Rectal smooth muscle tissue (tissue), 1 donor: ENCODE measurements at regions not wholly inside any gene's neighbourhood (a gene's known extent, or its start where the extent isn't known, plus 50 kb on each side); places are given as distances from the start of the nearest gene placed in this dataset.
"Not testable (repeated sequence)": the region's sequence is repeated elsewhere in the genome, so short reads cannot be mapped to it uniquely, and the experiment has no call there.

Source experiments
- H3K27ac ChIP-seq: one replicate; pipeline ENCODE4 v1.7.0; 2013; ENCODE audit warnings: low read depth, low read length, inconsistent platforms
- H3K27me3 ChIP-seq: one replicate; pipeline ENCODE4 v1.7.0; 2013; ENCODE audit warnings: low read length; ENCODE audit not compliant: control insufficient read depth, insufficient read depth
- H3K36me3 ChIP-seq: one replicate; pipeline ENCODE4 v1.7.0; 2013; ENCODE audit warnings: low read length; ENCODE audit not compliant: control insufficient read depth, insufficient read depth
- H3K4me1 ChIP-seq: one replicate; pipeline ENCODE4 v1.7.0; 2013; ENCODE audit warnings: low read length; ENCODE audit not compliant: control insufficient read depth, insufficient read depth
- H3K4me3 ChIP-seq: one replicate; pipeline ENCODE4 v1.7.0; 2013; ENCODE audit warnings: low read length
- H3K9ac ChIP-seq: one replicate; pipeline ENCODE4 v1.7.0; 2013; ENCODE audit warnings: low read length

DNA sequence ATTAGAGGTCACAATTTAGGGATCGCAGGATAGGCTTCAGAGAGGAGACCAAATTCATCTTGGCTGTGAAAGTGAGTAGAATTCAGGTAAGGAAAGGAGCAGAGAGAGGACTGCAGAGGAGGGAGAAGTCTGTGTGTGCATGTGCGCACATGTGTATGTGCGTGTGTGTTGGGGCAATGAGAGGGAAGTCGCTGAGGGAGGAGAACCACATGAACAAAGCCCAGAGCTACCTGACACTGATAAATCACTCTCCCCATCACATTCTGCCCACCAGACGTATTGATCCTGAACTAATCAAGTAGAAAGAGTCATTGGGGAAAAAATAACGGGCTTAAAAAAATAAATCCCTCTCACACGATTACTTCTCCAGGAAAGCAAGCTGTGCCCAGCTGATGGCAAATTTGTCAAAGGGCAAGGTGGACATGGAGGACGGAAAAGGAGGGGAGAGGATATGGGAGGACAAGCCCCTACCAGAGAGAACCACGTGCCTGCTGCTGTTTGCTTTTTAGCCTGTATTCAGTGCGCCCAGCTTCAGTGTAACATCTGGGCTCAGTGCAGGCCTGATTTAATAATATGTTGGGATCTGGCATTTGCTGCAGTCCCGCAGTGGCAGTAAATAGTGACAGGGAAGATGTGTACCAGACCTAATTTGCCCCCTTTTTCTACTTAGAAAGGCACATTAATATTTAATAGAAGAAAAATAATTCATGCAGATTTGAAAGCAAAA lies 307.5 kb downstream of the C1D start:
- Histone ChIP-seq H3K27ac (no peak overlapping the region), H3K9ac (no peak overlapping the region), H3K36me3 (no peaks in the 10 kb centered on the region), H3K4me3 (no peak overlapping the region), H3K27me3 (no peaks in the 10 kb centered on the region), H3K4me1 (peaks cover 12% of the 10 kb centered on the region)

DNA sequence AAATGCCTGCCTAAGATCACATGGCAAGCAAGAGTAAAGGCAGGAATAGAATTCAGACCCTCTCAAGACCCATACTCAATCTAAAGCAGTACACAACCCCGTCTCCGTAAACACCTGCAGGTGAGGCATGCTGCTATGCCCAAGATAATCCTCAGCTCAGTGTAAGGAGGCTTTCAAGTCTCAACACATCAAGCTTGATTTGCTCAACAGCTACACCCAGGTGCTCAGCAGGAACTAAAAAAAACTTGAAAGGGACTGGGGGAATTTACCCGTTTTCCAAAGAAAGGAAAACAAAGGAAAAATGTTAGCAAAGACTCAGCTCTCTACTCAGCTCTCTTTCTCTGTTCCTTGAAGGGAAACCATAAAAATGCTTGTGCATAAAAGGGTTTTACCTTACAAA lies 301.8 kb downstream of the C1D start:
- no peak overlapping the region for H3K9ac ChIP-seq
- H3K4me1 ChIP-seq: no peaks in the 10 kb centered on the region
- no peak overlapping the region for H3K27ac ChIP-seq
- no peak overlapping the region for H3K4me3 ChIP-seq
- no peaks in the 10 kb centered on the region for H3K36me3 ChIP-seq
- H3K27me3 ChIP-seq: no peaks in the 10 kb centered on the region

DNA sequence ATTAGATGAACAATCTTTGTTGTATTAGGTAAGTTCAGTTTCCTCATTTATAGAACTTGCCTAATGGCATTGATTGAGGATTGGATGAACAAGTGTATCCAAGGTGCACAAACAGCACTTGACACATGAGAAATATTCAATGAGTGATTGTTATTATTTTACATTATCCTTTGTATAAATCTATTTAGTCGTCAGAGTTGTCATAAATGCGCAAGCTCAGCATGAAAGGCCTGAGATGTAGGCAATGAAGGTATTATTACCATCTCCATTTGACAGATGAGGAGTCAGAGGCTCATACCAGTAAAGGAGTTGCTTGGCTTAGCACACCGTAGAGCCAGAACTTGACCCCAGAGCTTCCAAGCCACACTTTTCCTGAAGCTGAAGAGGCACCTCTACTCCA lies 291.4 kb downstream of the C1D start:
- Histone ChIP-seq H3K36me3 (no peaks in the 10 kb centered on the region), H3K4me3 (no peak overlapping the region), H3K27ac (no peak overlapping the region), H3K27me3 (no peaks in the 10 kb centered on the region), H3K4me1 (no peaks in the 10 kb centered on the region), H3K9ac (no peak overlapping the region)

DNA sequence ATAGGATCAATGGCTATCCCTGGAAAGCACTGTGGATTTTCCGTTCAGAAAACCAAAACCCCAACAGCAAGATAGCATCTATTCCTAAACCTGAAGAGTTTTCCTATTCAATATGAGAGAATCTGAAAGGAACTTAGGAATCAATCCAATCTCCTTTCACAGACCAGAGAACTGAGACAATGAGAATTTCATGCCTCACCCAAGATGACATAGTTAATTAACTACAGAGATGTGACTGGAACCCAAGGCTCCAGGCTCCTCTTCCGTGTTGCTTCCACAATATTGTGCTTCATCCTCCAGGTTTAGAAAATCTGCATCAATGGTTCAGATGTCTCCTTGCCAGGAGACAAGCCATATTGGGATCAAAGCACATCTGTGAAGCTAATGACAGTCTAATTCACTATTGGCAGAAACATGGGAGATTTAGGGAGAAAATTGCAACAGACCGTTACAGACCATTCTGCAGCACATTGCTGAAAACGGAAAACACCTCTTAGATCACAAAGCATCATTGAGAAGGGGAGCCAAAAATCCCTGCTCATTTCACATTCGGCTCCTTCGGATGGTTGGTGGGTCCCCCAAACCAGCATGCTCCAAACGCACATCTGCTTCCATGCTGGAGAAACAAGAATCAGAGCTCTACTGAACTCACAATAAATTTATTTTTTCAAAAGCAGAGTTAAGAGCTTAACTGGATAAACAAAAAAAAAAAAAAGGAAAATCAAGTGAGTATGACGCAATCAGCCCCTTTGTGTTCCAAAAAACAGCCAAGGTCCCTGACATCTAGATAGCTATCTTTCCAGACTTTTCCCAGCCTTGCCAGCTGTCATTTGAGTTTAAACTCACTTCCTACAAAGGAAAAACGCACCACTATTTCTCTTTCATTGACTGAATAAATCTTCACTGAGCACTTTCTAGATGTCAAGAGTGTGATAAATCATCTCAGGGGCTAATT lies 290.3 kb downstream of the C1D start:
- Histone ChIP-seq H3K27me3 (no peaks in the 10 kb centered on the region), H3K4me1 (no peaks in the 10 kb centered on the region), H3K27ac (no peak overlapping the region), H3K9ac (no peak overlapping the region), H3K4me3 (no peak overlapping the region), H3K36me3 (no peaks in the 10 kb centered on the region)

DNA sequence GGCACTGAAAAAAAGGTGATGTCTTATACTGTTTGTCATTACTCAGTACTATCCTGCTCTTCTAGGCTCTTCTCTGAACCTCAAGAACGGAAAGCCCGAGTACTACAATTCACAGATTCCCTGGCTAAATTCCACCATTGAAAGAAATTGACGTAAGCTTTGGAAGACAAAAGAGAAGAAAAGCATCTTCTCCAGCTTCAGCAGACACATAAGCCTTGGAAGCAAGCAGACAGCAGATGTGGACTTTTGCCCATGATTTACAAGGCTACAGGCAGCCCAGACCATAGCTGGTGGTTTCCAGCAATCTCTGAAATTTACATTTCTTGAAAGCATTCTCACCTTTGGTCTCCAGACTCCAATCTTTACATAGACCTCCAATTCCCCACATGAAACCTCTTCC lies 289.0 kb downstream of the C1D start:
- H3K27me3 ChIP-seq: no peaks in the 10 kb centered on the region
- H3K4me3 ChIP-seq: no peak overlapping the region
- H3K9ac ChIP-seq: no peak overlapping the region
- H3K36me3 ChIP-seq: no peaks in the 10 kb centered on the region
- no peak overlapping the region for H3K27ac ChIP-seq
- H3K4me1 ChIP-seq: no peaks in the 10 kb centered on the region

DNA sequence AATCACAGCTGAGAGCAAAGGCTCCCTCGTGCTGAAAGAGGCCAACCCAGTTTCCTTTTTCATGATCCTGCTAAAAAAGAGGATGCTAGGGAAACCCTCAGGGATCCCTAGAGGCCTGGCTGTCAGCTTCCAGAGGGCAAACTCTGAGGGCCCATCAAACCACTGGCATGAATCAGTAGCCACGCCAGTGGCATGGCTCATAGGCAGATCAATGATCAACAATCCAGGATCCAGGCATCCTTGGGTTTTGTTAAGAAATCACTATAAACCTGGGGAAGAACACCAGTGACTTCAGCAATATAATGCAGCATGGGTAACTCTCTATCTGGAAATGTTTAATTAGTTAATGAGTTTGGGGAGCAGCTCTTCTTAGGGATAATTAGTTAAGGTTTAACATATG lies 286.5 kb downstream of the C1D start:
- Histone ChIP-seq H3K27me3 (no peaks in the 10 kb centered on the region), H3K4me3 (no peak overlapping the region), H3K36me3 (no peaks in the 10 kb centered on the region)

DNA sequence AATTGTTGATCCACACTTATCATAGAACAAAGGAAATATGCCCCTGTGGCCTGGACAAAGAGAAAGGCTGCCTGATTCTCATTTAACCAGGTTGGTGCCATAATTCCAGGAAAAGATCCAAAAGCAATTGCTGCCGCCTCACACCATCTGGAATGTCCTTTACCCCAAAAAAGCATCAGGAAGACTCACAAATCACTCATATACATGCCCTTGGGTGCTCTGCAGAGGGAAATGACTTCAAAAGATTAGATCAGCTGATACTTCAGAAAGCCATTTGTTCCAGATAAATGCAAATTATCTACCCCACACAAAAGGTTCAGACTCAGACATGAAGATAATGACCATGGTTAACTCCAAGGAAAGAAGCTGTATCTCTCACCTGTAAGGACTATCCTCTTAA lies 285.8 kb downstream of the C1D start:
- Histone ChIP-seq H3K9ac (no peak overlapping the region), H3K27me3 (no peaks in the 10 kb centered on the region), H3K27ac (no peak overlapping the region), H3K4me3 (no peak overlapping the region), H3K4me1 (peaks cover 2% of the 10 kb centered on the region), H3K36me3 (no peaks in the 10 kb centered on the region)

More for the DNA sequence above, 286.5 kb downstream of the C1D start:
- Histone ChIP-seq H3K27ac (no peak overlapping the region), H3K4me1 (no peaks in the 10 kb centered on the region), H3K9ac (no peak overlapping the region)

DNA sequence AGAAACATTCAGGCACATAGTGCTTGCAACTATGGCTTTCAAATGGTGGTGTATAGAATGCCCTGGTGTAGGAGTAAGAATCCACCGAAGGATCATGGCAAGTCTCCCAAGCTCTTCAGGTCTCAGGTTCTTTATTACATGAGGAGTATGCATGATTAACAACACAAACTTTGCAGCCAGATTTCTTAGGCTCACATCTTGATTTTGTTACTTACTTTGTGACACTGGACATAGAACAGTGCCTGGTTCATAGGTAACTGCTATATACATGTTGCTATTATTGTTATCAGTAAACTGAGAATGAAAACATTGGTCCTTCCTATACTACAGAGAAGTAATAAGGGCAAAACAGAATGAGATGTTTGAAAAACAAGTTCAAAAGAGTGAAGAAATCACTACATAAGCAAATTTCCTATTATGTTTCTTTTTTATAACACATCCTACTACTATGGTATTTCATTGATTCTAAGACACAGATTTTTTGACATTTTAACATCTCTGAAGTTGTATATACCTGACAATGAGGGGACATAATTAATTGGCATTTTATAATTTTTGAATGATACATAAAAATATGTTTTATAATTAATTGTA lies 284.9 kb downstream of the C1D start:
- Histone ChIP-seq H3K4me3 (no peak overlapping the region), H3K27me3 (no peaks in the 10 kb centered on the region), H3K9ac (no peak overlapping the region), H3K27ac (no peak overlapping the region), H3K36me3 (no peaks in the 10 kb centered on the region), H3K4me1 (peaks cover 2% of the 10 kb centered on the region)

DNA sequence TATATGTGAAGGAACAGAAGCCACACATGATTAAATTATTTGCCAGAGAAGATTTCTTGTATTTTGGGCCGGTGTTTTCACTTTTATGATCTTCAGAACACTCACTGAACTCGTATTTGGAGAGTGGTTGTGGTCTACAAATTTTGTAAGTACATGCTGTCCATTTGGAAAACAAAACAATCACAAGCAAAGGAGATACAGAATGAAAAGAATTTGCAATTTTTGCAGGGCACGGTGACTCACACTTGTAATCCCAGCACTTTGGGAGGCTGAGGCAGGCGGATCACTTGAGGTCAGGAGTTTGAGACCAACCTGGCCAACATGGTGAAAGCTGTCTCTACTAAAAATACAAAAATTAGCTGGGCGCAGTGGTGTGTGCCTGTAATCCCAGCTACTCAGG lies 282.0 kb downstream of the C1D start:
- H3K9ac ChIP-seq: not testable (repeated sequence)

DNA sequence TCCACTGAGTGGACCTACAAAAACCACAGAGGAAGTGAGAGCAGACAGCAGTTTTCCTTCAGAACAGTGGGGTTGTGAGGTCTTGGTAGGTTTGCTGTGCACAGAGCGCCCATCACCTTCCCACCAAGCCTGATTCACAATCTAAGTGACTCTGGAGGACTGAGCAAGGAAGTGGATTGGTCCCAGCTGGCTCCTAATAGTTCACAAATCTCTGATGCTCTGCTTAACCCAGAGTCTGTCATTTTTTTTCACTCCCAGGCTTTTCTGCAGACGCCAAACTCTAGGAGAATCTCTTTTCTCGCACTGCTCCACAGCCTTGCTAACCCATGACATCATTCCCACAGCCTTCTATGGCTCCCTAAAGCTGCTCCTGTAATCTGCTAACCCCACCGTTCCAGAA lies 280.4 kb downstream of the C1D start:
- Histone ChIP-seq H3K4me3 (no peak overlapping the region), H3K4me1 (peaks cover 2% of the 10 kb centered on the region), H3K9ac (no peak overlapping the region), H3K27ac (peak overlapping the region; percentile 3), H3K27me3 (no peaks in the 10 kb centered on the region), H3K36me3 (no peaks in the 10 kb centered on the region)

More for the DNA sequence above, 282.0 kb downstream of the C1D start:
- H3K36me3 ChIP-seq, H3K27ac ChIP-seq, H3K4me3 ChIP-seq, H3K27me3 ChIP-seq, H3K4me1 ChIP-seq: not testable (repeated sequence)

DNA sequence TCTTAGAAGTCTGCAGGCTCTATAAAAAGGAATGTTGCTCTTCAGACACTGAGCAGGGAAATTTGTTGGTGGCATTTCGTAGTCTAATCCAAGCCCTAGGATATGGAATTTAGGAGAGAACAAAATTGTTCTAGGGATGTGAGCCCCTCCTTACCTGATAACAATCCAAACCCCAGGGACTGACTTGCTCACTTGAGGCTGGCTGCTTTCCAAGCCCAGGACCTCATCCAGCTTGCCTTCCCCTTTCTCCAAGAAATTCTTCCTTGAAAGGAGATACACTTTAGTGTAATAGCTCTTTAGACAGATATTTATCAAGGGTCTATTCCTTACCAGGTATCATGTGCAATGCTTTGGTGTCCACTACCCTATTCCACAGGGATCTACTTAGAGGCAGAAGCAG lies 279.8 kb downstream of the C1D start:
- H3K36me3 ChIP-seq: no peaks in the 10 kb centered on the region
- no peaks in the 10 kb centered on the region for H3K27me3 ChIP-seq
- H3K4me1 ChIP-seq: peaks cover 2% of the 10 kb centered on the region
- peak overlapping the region; percentile 3 for H3K27ac ChIP-seq
- H3K4me3 ChIP-seq: no peak overlapping the region
- no peak overlapping the region for H3K9ac ChIP-seq

DNA sequence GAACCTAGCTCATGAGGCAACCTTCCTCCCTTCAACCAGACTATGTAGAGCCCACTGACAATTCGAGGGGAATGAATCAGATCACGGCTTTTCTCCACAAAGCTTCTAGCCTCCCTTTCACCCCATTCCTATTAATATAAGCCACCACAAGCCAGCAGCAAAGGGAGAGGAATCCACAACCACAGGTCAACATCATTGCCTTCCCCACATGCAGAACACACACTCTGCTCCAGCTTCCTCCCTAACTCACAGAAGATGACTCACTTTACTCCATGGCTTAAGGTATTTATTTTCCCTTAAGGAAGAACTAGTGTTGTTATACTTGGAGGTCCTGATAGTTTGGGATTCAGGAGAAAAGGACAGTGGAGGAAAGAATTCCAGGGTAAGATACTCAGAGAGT lies 272.2 kb downstream of the C1D start:
- H3K9ac ChIP-seq: no peak overlapping the region
- no peak overlapping the region for H3K27ac ChIP-seq
- no peak overlapping the region for H3K4me3 ChIP-seq
- H3K4me1 ChIP-seq: no peaks in the 10 kb centered on the region
- no peaks in the 10 kb centered on the region for H3K36me3 ChIP-seq
- no peaks in the 10 kb centered on the region for H3K27me3 ChIP-seq
